Prostate gland (tissue), 2 donors: ENCODE measurements at regions not wholly inside any gene's neighbourhood (a gene's known extent, or its start where the extent isn't known, plus 50 kb on each side); places are given as distances from the start of the nearest gene placed in this dataset.
"Not testable (repeated sequence)": the region's sequence is repeated elsewhere in the genome, so short reads cannot be mapped to it uniquely, and the experiment has no call there.

Experiments used
- DNase-seq: peaks from one replicate; pipeline ENCODE4 v3.0.0-alpha.2; 2019; ENCODE audit warnings: low spot score
- H3K27ac ChIP-seq, 2 donors: fragments of 200-600 bp; sonication (generic); 2 replicates each; pipeline ENCODE4 v1.5.1; 2017 to 2019
- H3K27me3 ChIP-seq: fragments of 200-600 bp; sonication (generic); replicated peaks from 2 replicates; pipeline ENCODE4 v1.5.1; 2019; ENCODE audit not compliant: insufficient read depth
- H3K36me3 ChIP-seq, 2 donors: fragments of 200-600 bp; sonication (generic); 1 replicate in 1 of 2; 2 replicates in 1 of 2; pipeline versions ENCODE4 v1.5.1 to v1.8.1; 2017 to 2019
- H3K4me1 ChIP-seq: fragments of 200-600 bp; sonication (generic); replicated peaks from 2 replicates; pipeline ENCODE4 v1.5.1; 2019
- H3K4me3 ChIP-seq, 2 donors: fragments of 200-600 bp; sonication (generic); 2 replicates each; pipeline ENCODE4 v1.5.1; 2017 to 2019
- H3K9me3 ChIP-seq: fragments of 200-600 bp; sonication (generic); 2 replicates; pipeline ENCODE4 v1.5.1; 2017
- POLR2A ChIP-seq: fragments of 450-650 bp; IDR thresholded peaks from one replicate; pipeline ENCODE4 v1.6.1; 2016; ENCODE audit warnings: antibody characterized with exemption, mild to moderate bottlenecking
- POLR2AphosphoS5 ChIP-seq: sonication (generic); formaldehyde crosslinking; IDR thresholded peaks from one replicate; pipeline ENCODE4 v1.6.1; 2017; ENCODE audit warnings: antibody characterized with exemption
- WGBS: methylation state at CpG from one replicate; pipeline ENCODE4 v1.1.5; 2018; 5-methylcytosine and 5-hydroxymethylcytosine counted together
- intact Hi-C: fragments of 100-400 bp; cut with DNase I; formaldehyde crosslinking; loops from one replicate; pipeline ENCODE4 v1.14.2; 2022
- TF ChIP-seq, protein P1 (sequence below), 4 experiments: fragments of 200-600 bp in 2 of 4; fragments of 450-650 bp in 2 of 4; sonication (generic) in 2 of 4; IDR thresholded peaks; 1 replicate in 3 of 4; 2 replicates in 1 of 4; pipeline ENCODE4 v1.5.1; 2016 to 2019; ENCODE audit warnings: antibody characterized with exemption in 4 of 4, mild to moderate bottlenecking in 2 of 4, moderate library complexity in 2 of 4

DNA sequence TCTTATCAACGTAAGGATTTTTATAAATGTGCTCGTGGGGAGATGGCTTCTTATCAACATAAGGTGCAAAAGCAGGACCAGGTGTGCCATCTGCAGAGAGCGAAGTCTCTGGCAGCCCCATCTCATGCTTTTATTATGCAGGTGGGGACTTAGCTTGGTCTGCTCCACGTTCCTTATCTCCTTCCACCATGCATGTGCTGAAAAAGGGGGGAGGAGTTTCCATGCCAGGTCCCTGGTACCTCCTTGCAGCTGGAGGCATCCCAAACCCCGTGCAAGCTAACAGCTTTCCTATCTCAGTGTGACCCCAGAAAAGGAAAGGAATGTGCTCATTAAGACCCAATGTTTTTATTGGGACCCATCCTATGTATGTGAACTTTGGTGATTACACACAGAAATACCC is 608.5 kb downstream of the TMEM121 start:
- Histone ChIP-seq H3K36me3 (no peaks in the 10 kb centered on the region), H3K27me3 (no peaks in the 10 kb centered on the region), H3K9me3 (no peaks in the 10 kb centered on the region), H3K4me1 (no peaks in the 10 kb centered on the region), H3K27ac (no peak overlapping the region), H3K4me3 (no peak overlapping the region)
- TF ChIP-seq, protein P1, sequence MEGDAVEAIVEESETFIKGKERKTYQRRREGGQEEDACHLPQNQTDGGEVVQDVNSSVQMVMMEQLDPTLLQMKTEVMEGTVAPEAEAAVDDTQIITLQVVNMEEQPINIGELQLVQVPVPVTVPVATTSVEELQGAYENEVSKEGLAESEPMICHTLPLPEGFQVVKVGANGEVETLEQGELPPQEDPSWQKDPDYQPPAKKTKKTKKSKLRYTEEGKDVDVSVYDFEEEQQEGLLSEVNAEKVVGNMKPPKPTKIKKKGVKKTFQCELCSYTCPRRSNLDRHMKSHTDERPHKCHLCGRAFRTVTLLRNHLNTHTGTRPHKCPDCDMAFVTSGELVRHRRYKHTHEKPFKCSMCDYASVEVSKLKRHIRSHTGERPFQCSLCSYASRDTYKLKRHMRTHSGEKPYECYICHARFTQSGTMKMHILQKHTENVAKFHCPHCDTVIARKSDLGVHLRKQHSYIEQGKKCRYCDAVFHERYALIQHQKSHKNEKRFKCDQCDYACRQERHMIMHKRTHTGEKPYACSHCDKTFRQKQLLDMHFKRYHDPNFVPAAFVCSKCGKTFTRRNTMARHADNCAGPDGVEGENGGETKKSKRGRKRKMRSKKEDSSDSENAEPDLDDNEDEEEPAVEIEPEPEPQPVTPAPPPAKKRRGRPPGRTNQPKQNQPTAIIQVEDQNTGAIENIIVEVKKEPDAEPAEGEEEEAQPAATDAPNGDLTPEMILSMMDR (IDR thresholded peaks at IDR 0.05), result no peak
- TF ChIP-seq POLR2A (no peak), POLR2AphosphoS5 (no peak)
- DNase-seq, result no peak
- 38% methylated on average over 5 of the region's 5 CpGs for WGBS
- intact Hi-C loops, result no loop called here

- Histone ChIP-seq H3K27ac (no peak overlapping the region), H3K36me3 (no peaks in the 10 kb centered on the region), H3K4me3 (no peak overlapping the region), H3K9me3 (no peaks in the 10 kb centered on the region), H3K4me1 (no peaks in the 10 kb centered on the region), H3K27me3 (no peaks in the 10 kb centered on the region)
- intact Hi-C loops, result no loop called here
- DNase-seq, result no peak
- TF ChIP-seq, protein P1 (IDR thresholded peaks at IDR 0.05), result no peak
- WGBS, result 71% methylated on average over 11 of the region's 18 CpGs
Measured at GRCh38 chr14:106141242-106142220, 615.1 kb downstream of the TMEM121 start.

- H3K27me3 ChIP-seq, DNase-seq, intact Hi-C loops, H3K4me1 ChIP-seq, H3K4me3 ChIP-seq, H3K27ac ChIP-seq, H3K9me3 ChIP-seq, H3K36me3 ChIP-seq: not testable (repeated sequence)
- 74% methylated on average over 6 of the region's 6 CpGs for WGBS
Measured at GRCh38 chr14:106145731-106146130, 619.3 kb downstream of the TMEM121 start.

DNA sequence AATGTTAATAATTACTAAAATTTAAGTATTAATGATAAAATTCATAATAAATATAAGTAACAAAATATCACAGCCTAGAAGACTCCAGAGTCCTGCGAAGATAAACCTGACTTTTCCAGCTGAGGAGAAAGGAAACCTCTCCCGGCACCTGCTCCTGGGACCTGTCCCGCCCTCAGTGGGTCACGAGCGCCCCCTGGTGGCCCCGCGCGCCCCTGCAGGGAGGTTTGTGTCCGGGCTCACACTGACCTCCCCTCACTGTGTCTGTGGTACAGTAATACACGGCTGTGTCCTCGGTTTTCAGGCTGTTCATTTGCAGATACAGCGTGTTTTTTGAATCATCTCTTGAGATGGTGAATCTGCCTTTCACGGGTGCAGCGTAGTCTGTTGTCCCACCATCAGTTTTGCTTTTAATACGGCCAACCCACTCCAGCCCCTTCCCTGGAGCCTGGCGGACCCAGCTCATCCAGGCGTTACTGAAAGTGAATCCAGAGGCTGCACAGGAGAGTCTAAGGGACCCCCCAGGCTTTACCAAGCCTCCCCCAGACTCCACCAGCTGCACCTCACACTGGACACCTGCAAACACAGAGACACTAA is 627.1 kb downstream of the TMEM121 start:
- H3K4me1 ChIP-seq, H3K27me3 ChIP-seq, H3K36me3 ChIP-seq, H3K9me3 ChIP-seq, intact Hi-C loops, H3K27ac ChIP-seq, H3K4me3 ChIP-seq: not testable (repeated sequence)
- TF ChIP-seq, protein P1 (IDR thresholded peaks at IDR 0.05), result peak; percentile 75 to 92 (median 76)
- 22% methylated on average over 17 of the region's 17 CpGs for WGBS
- peak; percentile 49 for DNase-seq

DNA sequence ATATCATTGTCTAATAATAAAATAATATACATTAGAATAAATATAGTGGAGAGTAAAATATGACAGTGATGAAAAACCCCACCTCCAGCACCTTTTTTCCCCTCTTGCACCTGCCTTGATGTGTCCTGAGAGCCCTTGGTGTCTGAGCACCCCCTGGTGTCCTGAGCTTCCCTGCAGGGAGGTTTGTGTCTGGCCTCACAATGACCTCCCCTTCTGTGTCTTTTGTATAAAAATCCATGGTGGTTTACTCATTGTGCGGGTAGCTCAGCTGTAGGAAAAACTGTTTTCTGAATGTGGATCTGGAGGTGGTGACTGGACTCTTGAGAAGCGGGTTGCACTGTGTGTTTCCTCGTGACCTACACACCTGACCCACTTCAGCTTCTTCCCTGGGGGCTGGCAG is 636.9 kb downstream of the TMEM121 start:
- H3K27me3 ChIP-seq, result no peaks in the 10 kb centered on the region
- WGBS, result 63% methylated on average over 3 of the region's 3 CpGs

GRCh38 chr14:106163812-106164211 is 637.4 kb downstream of the TMEM121 start:
- H3K36me3 ChIP-seq, H3K4me1 ChIP-seq, H3K27me3 ChIP-seq, H3K9me3 ChIP-seq, H3K27ac ChIP-seq, H3K4me3 ChIP-seq, intact Hi-C loops, DNase-seq: not testable (repeated sequence)
- WGBS, result 47% methylated on average over 3 of the region's 3 CpGs

More for the DNA sequence above, 636.9 kb downstream of the TMEM121 start:
- no peak overlapping the region for H3K27ac ChIP-seq
- H3K4me3 ChIP-seq, result no peak overlapping the region
- intact Hi-C loops, result no loop called here
- no peak for TF ChIP-seq POLR2A
- TF ChIP-seq, protein P1 (IDR thresholded peaks at IDR 0.05), result no peak
- TF ChIP-seq POLR2AphosphoS5, result no peak
- no peaks in the 10 kb centered on the region for H3K9me3 ChIP-seq
- DNase-seq, result no peak
- H3K36me3 ChIP-seq, result no peaks in the 10 kb centered on the region
- H3K4me1 ChIP-seq, result no peaks in the 10 kb centered on the region
